Stimulated activated CD8-positive, alpha-beta memory T cell treated with anti-CD3 and anti-CD28 coated beads, Interleukin-15, amount 100 ng/mL, for 4 hours (primary cell): ENCODE measurements at regions not wholly inside any gene's neighbourhood (a gene's known extent, or its start where the extent isn't known, plus 50 kb on each side); places are given as distances from the start of the nearest gene placed in this dataset.

Source experiments
- DNase-seq, 2 donors: peaks; one replicate each; pipeline ENCODE4 v3.0.0-alpha.2; 2020; ENCODE audit warnings: low read depth in 2 of 2

GRCh38 chr6:165915022-165915770 lies 252.2 kb upstream of the PDE10A start:
- DNase-seq, result no peak

- DNase-seq, result no peak
Observed at GRCh38 chr6:165913676-165914570, 250.9 kb upstream of the PDE10A start.

- no peak for DNase-seq
Observed at GRCh38 chr6:165910184-165910966, 247.3 kb upstream of the PDE10A start.

GRCh38 chr6:165906736-165907135 lies 243.7 kb upstream of the PDE10A start:
- DNase-seq, result no peak

- no peak for DNase-seq
Observed at GRCh38 chr6:165905744-165906143, 242.7 kb upstream of the PDE10A start.

GRCh38 chr6:165900970-165901369 lies 237.9 kb upstream of the PDE10A start:
- DNase-seq, result no peak

GRCh38 chr6:165899611-165900010 lies 236.6 kb upstream of the PDE10A start:
- DNase-seq, result no peak

GRCh38 chr6:165895421-165896165 lies 232.6 kb upstream of the PDE10A start:
- no peak for DNase-seq

- no peak for DNase-seq
Observed at GRCh38 chr6:165894171-165894825, 231.3 kb upstream of the PDE10A start.

GRCh38 chr6:165893431-165893830 lies 230.4 kb upstream of the PDE10A start:
- no peak for DNase-seq

GRCh38 chr6:165891320-165891719 lies 228.3 kb upstream of the PDE10A start:
- no peak for DNase-seq

GRCh38 chr6:165890404-165890735 lies 227.3 kb upstream of the PDE10A start:
- no peak for DNase-seq

GRCh38 chr6:165889636-165890403 lies 226.8 kb upstream of the PDE10A start:
- no peak for DNase-seq

GRCh38 chr6:165886169-165886568 lies 223.1 kb upstream of the PDE10A start:
- DNase-seq, result no peak

- peak; percentile 13 to 26 for DNase-seq
Observed at GRCh38 chr6:165884813-165885765, 222.0 kb upstream of the PDE10A start.

- DNase-seq, result no peak
Observed at GRCh38 chr6:165883851-165884640, 221.0 kb upstream of the PDE10A start.

GRCh38 chr6:165881806-165882205 lies 218.8 kb upstream of the PDE10A start:
- DNase-seq, result no peak

- no peak for DNase-seq
Observed at GRCh38 chr6:165880686-165881085, 217.6 kb upstream of the PDE10A start.
